Aorta (tissue), 5 donors: ENCODE measurements at regions not wholly inside any gene's neighbourhood (a gene's known extent, or its start where the extent isn't known, plus 50 kb on each side); places are given as distances from the start of the nearest gene placed in this dataset.

Experiments used
- ATAC-seq: fragments of 200-7000 bp; cut with Tn5 transposase; one replicate; pipeline ENCODE4 v1.9.1; 2022; ENCODE audit warnings: moderate library complexity; ENCODE audit not compliant: low FRiP score
- DNase-seq, 2 donors: peaks; one replicate each; pipeline ENCODE4 v3.0.0-alpha.2; 2020
- H3K27ac ChIP-seq, 2 donors: one replicate each; pipeline ENCODE4 v1.5.1; 2013; ENCODE audit warnings: low read length in 2 of 2, mild to moderate bottlenecking in 2 of 2, moderate library complexity in 2 of 2, control low read depth in 1 of 2, inconsistent platforms in 1 of 2, low read depth in 1 of 2
- H3K27me3 ChIP-seq, 2 donors: one replicate each; pipeline ENCODE4 v1.6.1; 2013; ENCODE audit warnings: control low read depth in 1 of 2, low read length in 1 of 2, mild to moderate bottlenecking in 1 of 2, moderate library complexity in 1 of 2; ENCODE audit not compliant: insufficient read depth in 2 of 2, control insufficient read depth in 1 of 2
- H3K36me3 ChIP-seq, 2 donors: one replicate each; pipeline ENCODE4 v1.6.1; 2013; ENCODE audit warnings: control low read depth in 1 of 2, low read length in 1 of 2, mild to moderate bottlenecking in 1 of 2; ENCODE audit not compliant: insufficient read depth in 2 of 2, control insufficient read depth in 1 of 2
- H3K4me1 ChIP-seq, 2 donors: one replicate each; pipeline ENCODE4 v1.6.1; 2013; ENCODE audit warnings: low read length in 2 of 2, control low read depth in 1 of 2, mild to moderate bottlenecking in 1 of 2, moderate library complexity in 1 of 2; ENCODE audit not compliant: insufficient read depth in 2 of 2, control insufficient read depth in 1 of 2
- H3K4me3 ChIP-seq, 2 donors: one replicate each; pipeline ENCODE4 v1.5.1; 2013; ENCODE audit warnings: low read length in 2 of 2, control low read depth in 1 of 2, mild to moderate bottlenecking in 1 of 2
- H3K9me3 ChIP-seq: one replicate; pipeline ENCODE4 v1.6.1; 2013; ENCODE audit warnings: mild to moderate bottlenecking, low read length; ENCODE audit not compliant: control insufficient read depth
- WGBS, 2 donors: extraction: QIAGEN DNeasy Blood & Tissue Kit; methylation state at CpG; one replicate each; pipeline ENCODE4 v1.1.7; 2013; 5-methylcytosine and 5-hydroxymethylcytosine counted together
- intact Hi-C, 2 donors: fragments of 100-400 bp; cut with DNase I; formaldehyde crosslinking; loops; one replicate each; pipeline versions ENCODE4 v1.14.2 to v1.15.0; 2022
- donor health status: healthy with polysubstance abuse.
- donor health status: Bipolar disorder and iron deficiency.
- donor health status: DM: no; HTN: no; CAD: no.
- donor health status: DM: no; HTN: no; CAD: no.
- donor health status: DM: yes; HTN: yes; CAD: no.

GRCh38 chr10:10665750-10666149, 351.9 kb upstream of the CELF2 start:
- WGBS, 2 donors, result 13 to 14% methylated on average over 6 of the region's 6 CpGs
- ATAC-seq, result no peak
- DNase-seq, result no peak

GRCh38 chr10:10667466-10667865, 350.2 kb upstream of the CELF2 start:
- Histone ChIP-seq H3K27ac (no peak overlapping the region), H3K4me3 (no peak overlapping the region), H3K9me3 (no peaks in the 10 kb centered on the region), H3K27me3 (no peaks in the 10 kb centered on the region), H3K36me3 (no peaks in the 10 kb centered on the region), H3K4me1 (no peaks in the 10 kb centered on the region)
- no peak for ATAC-seq
- intact Hi-C loops, result no loop called here
- WGBS, 2 donors, result 57 to 59% methylated on average over 5 of the region's 5 CpGs
- DNase-seq, result no peak

More at GRCh38 chr10:10665750-10666149, 351.9 kb upstream of the CELF2 start:
- Histone ChIP-seq H3K36me3 (no peaks in the 10 kb centered on the region), H3K4me1 (no peaks in the 10 kb centered on the region), H3K27ac (no peak overlapping the region), H3K4me3 (no peak overlapping the region), H3K27me3 (no peaks in the 10 kb centered on the region), H3K9me3 (no peaks in the 10 kb centered on the region)
- intact Hi-C loops, result no loop called here

GRCh38 chr10:10676972-10677371, 340.7 kb upstream of the CELF2 start:
- Histone ChIP-seq H3K27me3 (no peaks in the 10 kb centered on the region), H3K36me3 (no peaks in the 10 kb centered on the region), H3K9me3 (no peaks in the 10 kb centered on the region), H3K4me1 (no peaks in the 10 kb centered on the region), H3K4me3 (no peak overlapping the region), H3K27ac (no peak overlapping the region)
- no peak for ATAC-seq
- intact Hi-C loops, result loop anchor here (5.0 to 10.0 kb wide), 2 partner anchors 442 to 445 kb away; no protein-coding TSS in a partner anchor
- DNase-seq, result no peak
- 97 to 98% methylated on average over 1 of the region's 1 CpG for WGBS, 2 donors

GRCh38 chr10:10677479-10677878, 340.2 kb upstream of the CELF2 start:
- ATAC-seq (peak; percentile 67), DNase-seq (peak; percentile 70 to 83)
- Histone ChIP-seq H3K9me3 (no peaks in the 10 kb centered on the region), H3K4me1 (no peaks in the 10 kb centered on the region), H3K27ac (no peak overlapping the region), H3K4me3 (no peak overlapping the region), H3K36me3 (no peaks in the 10 kb centered on the region), H3K27me3 (no peaks in the 10 kb centered on the region)
- WGBS, 2 donors, result 57% methylated on average over 3 of the region's 3 CpGs
- intact Hi-C loops, result loop anchor here (5.0 to 10.0 kb wide), 2 partner anchors 443 to 445 kb away; no protein-coding TSS in a partner anchor

- Histone ChIP-seq H3K27ac (no peak overlapping the region), H3K36me3 (no peaks in the 10 kb centered on the region), H3K4me3 (no peak overlapping the region), H3K9me3 (no peaks in the 10 kb centered on the region), H3K4me1 (no peaks in the 10 kb centered on the region), H3K27me3 (no peaks in the 10 kb centered on the region)
- WGBS, 2 donors, result 90 to 91% methylated on average over 5 of the region's 5 CpGs
- DNase-seq (no peak), ATAC-seq (no peak)
- intact Hi-C loops, result no loop called here
Measured at GRCh38 chr10:10680496-10680895, 337.2 kb upstream of the CELF2 start.

GRCh38 chr10:10684972-10685371, 332.7 kb upstream of the CELF2 start:
- no peak for ATAC-seq
- Histone ChIP-seq H3K36me3 (no peaks in the 10 kb centered on the region), H3K27me3 (no peaks in the 10 kb centered on the region), H3K9me3 (no peaks in the 10 kb centered on the region), H3K4me3 (no peak overlapping the region), H3K4me1 (no peaks in the 10 kb centered on the region), H3K27ac (no peak overlapping the region)
- 87 to 92% methylated on average over 4 of the region's 4 CpGs for WGBS, 2 donors
- intact Hi-C loops, result no loop called here
- no peak for DNase-seq

- Histone ChIP-seq H3K4me1 (no peaks in the 10 kb centered on the region), H3K9me3 (no peaks in the 10 kb centered on the region), H3K36me3 (no peaks in the 10 kb centered on the region), H3K4me3 (no peak overlapping the region), H3K27ac (no peak overlapping the region), H3K27me3 (no peaks in the 10 kb centered on the region)
- DNase-seq (no peak), ATAC-seq (no peak)
- 94 to 95% methylated on average over 1 of the region's 1 CpG for WGBS, 2 donors
- intact Hi-C loops, result no loop called here
Measured at GRCh38 chr10:10685566-10685965, 332.1 kb upstream of the CELF2 start.

- H3K9me3 ChIP-seq, result no peaks in the 10 kb centered on the region
- H3K4me3 ChIP-seq, result no peak overlapping the region
- H3K4me1 ChIP-seq, result no peaks in the 10 kb centered on the region
- no peaks in the 10 kb centered on the region for H3K36me3 ChIP-seq
- H3K27me3 ChIP-seq, result no peaks in the 10 kb centered on the region
- DNase-seq (no peak), ATAC-seq (no peak)
- H3K27ac ChIP-seq, result no peak overlapping the region
- 81 to 83% methylated on average over 4 of the region's 4 CpGs for WGBS, 2 donors
- intact Hi-C loops, result no loop called here
Measured at GRCh38 chr10:10687751-10688150, 329.9 kb upstream of the CELF2 start.

GRCh38 chr10:10699427-10699826, 318.2 kb upstream of the CELF2 start:
- Histone ChIP-seq H3K27ac (no peak overlapping the region), H3K4me3 (no peak overlapping the region), H3K9me3 (no peaks in the 10 kb centered on the region), H3K27me3 (no peaks in the 10 kb centered on the region), H3K4me1 (no peaks in the 10 kb centered on the region), H3K36me3 (no peaks in the 10 kb centered on the region)
- 58 to 68% methylated on average over 3 of the region's 3 CpGs for WGBS, 2 donors
- no peak for DNase-seq
- no peak for ATAC-seq
- intact Hi-C loops, result no loop called here
